HL-60 (cell line): ENCODE measurements at regions not wholly inside any gene's neighbourhood (a gene's known extent, or its start where the extent isn't known, plus 50 kb on each side); places are given as distances from the start of the nearest gene placed in this dataset.

Experiments
- DNase-seq, 2 experiments: peaks; one replicate each; pipeline ENCODE4 v3.0.0-alpha.2; 2010 to 2020; ENCODE audit warnings: low read depth in 1 of 2, low spot score in 1 of 2
- H3K27ac ChIP-seq: fragments of 250-450 bp; sonication (Bioruptor Pico); replicated peaks from 2 replicates; pipeline ENCODE4 v1.5.1; 2020; ENCODE audit warnings: mild to moderate bottlenecking, moderate library complexity
- H3K27me3 ChIP-seq: fragments of 250-450 bp; sonication (Bioruptor Pico); 2 replicates; pipeline ENCODE4 v1.5.1; 2021; ENCODE audit warnings: mild to moderate bottlenecking, moderate library complexity; ENCODE audit not compliant: insufficient read depth, poor library complexity, severe bottlenecking
- H3K4me3 ChIP-seq: replicated peaks from 2 replicates; pipeline ENCODE4 v1.5.1; 2011; ENCODE audit warnings: mild to moderate bottlenecking, control low read depth, low read length; ENCODE audit not compliant: insufficient read depth
- CTCF ChIP-seq: IDR thresholded peaks from one replicate; pipeline ENCODE4 v1.5.1; 2011; ENCODE audit warnings: low read length, control low read depth, inconsistent platforms; ENCODE audit not compliant: insufficient read depth
- GABPA ChIP-seq: IDR thresholded peaks from 2 replicates; pipeline ENCODE4 v1.6.1; 2012; ENCODE audit warnings: low read depth
- POLR2AphosphoS5 ChIP-seq: IDR thresholded peaks from 2 replicates; pipeline ENCODE4 v1.6.1; 2012; ENCODE audit warnings: low read depth
- REST ChIP-seq: IDR thresholded peaks from 2 replicates; pipeline ENCODE4 v1.6.1; 2012; ENCODE audit warnings: low read depth; ENCODE audit not compliant: insufficient replicate concordance
- SPI1 ChIP-seq: IDR thresholded peaks from 2 replicates; pipeline ENCODE4 v1.6.1; 2012; ENCODE audit warnings: low read depth, mild to moderate bottlenecking, borderline replicate concordance

GRCh38 chr5:118441034-118441433 is 547.3 kb downstream of the DTWD2 start:
- H3K4me3 ChIP-seq, result no peak overlapping the region
- no peaks in the 10 kb centered on the region for H3K27me3 ChIP-seq
- no peak for DNase-seq
- TF ChIP-seq REST (no peak), SPI1 (no peak), GABPA (no peak), CTCF (no peak), POLR2AphosphoS5 (no peak)
- H3K27ac ChIP-seq, result no peak overlapping the region

GRCh38 chr5:118440496-118440895 is 547.9 kb downstream of the DTWD2 start:
- DNase-seq, result no peak
- TF ChIP-seq GABPA (no peak), CTCF (no peak), SPI1 (no peak), POLR2AphosphoS5 (no peak), REST (no peak)
- Histone ChIP-seq H3K27ac (no peak overlapping the region), H3K4me3 (no peak overlapping the region), H3K27me3 (no peaks in the 10 kb centered on the region)

- Histone ChIP-seq H3K27me3 (no peaks in the 10 kb centered on the region), H3K4me3 (no peak overlapping the region), H3K27ac (no peak overlapping the region)
- DNase-seq, result no peak
- TF ChIP-seq POLR2AphosphoS5 (no peak), SPI1 (no peak), GABPA (no peak), REST (no peak), CTCF (no peak)
Measured at GRCh38 chr5:118439831-118440230, 548.5 kb downstream of the DTWD2 start.
